Loucy (cell line): ENCODE measurements at regions not wholly inside any gene's neighbourhood (a gene's known extent, or its start where the extent isn't known, plus 50 kb on each side); places are given as distances from the start of the nearest gene placed in this dataset.

Experiments used
- H2AFZ ChIP-seq: fragments of 200-600 bp; sonication (generic); 2 replicates; pipeline ENCODE4 v1.6.0; 2016; ENCODE audit warnings: antibody characterized with exemption, mild to moderate bottlenecking, low read length, moderate library complexity
- H3F3A ChIP-seq: fragments of 200-600 bp; 2 replicates; pipeline ENCODE4 v1.6.0; 2016; ENCODE audit warnings: antibody characterized with exemption, low read depth, mild to moderate bottlenecking
- H3K27me3 ChIP-seq: fragments of 200-600 bp; sonication (generic); 2 replicates; pipeline ENCODE4 v1.6.1; 2014; ENCODE audit warnings: low read length, mild to moderate bottlenecking; ENCODE audit not compliant: insufficient read depth, poor library complexity, severe bottlenecking
- H3K36me3 ChIP-seq: fragments of 200-600 bp; sonication (generic); 2 replicates; pipeline ENCODE4 v1.6.1; 2016; ENCODE audit warnings: low read length; ENCODE audit not compliant: insufficient read depth
- H3K4me1 ChIP-seq: fragments of 200-600 bp; sonication (generic); 2 replicates; pipeline ENCODE4 v1.5.1; 2014; ENCODE audit warnings: low read length, mild to moderate bottlenecking; ENCODE audit not compliant: insufficient read depth, poor library complexity, severe bottlenecking
- H3K4me2 ChIP-seq: fragments of 200-600 bp; sonication (generic); 2 replicates; pipeline ENCODE4 v1.6.0; 2014; ENCODE audit warnings: antibody characterized with exemption, low read length, low read depth, mild to moderate bottlenecking; ENCODE audit not compliant: poor library complexity, severe bottlenecking
- H3K4me3 ChIP-seq: fragments of 200-600 bp; sonication (generic); 2 replicates; pipeline ENCODE4 v1.5.1; 2014; ENCODE audit warnings: low read length, mild to moderate bottlenecking, mixed read lengths; ENCODE audit not compliant: poor library complexity, severe bottlenecking
- H3K79me2 ChIP-seq: fragments of 200-600 bp; sonication (generic); 2 replicates; pipeline ENCODE4 v1.6.1; 2014; ENCODE audit warnings: low read length; ENCODE audit not compliant: insufficient read depth
- H3K9ac ChIP-seq: fragments of 200-600 bp; sonication (generic); 2 replicates; pipeline ENCODE4 v1.6.0; 2014; ENCODE audit warnings: mild to moderate bottlenecking, low read depth, low read length, moderate library complexity; ENCODE audit not compliant: poor library complexity, severe bottlenecking
- H3K9me2 ChIP-seq: fragments of 200-600 bp; sonication (generic); replicated peaks from 2 replicates; pipeline ENCODE4 v1.6.1; 2016; ENCODE audit warnings: low read depth, low read length, mixed read lengths
- H3K9me3 ChIP-seq: fragments of 200-600 bp; sonication (generic); 2 replicates; pipeline ENCODE4 v1.6.1; 2014; ENCODE audit warnings: mild to moderate bottlenecking, antibody characterized with exemption, low read length, low read depth; ENCODE audit not compliant: insufficient read depth
- H4K20me1 ChIP-seq: fragments of 200-600 bp; sonication (generic); 2 replicates; pipeline ENCODE4 v1.6.0; 2014; ENCODE audit warnings: antibody characterized with exemption, low read length, mild to moderate bottlenecking; ENCODE audit not compliant: insufficient read depth, poor library complexity, severe bottlenecking
- CTCF ChIP-seq: fragments of 200-600 bp; sonication (generic); conservative IDR thresholded peaks from 2 replicates; pipeline ENCODE4 v1.5.1; 2014; ENCODE audit warnings: mild to moderate bottlenecking, antibody characterized with exemption, low read length
- EZH2phosphoT487 ChIP-seq: fragments of 200-600 bp; IDR thresholded peaks from 2 replicates; pipeline ENCODE4 v1.6.1; 2018; ENCODE audit warnings: antibody characterized with exemption, mild to moderate bottlenecking, moderate library complexity, borderline replicate concordance

GRCh38 chr11:33476945-33477606 is 219.9 kb downstream of the HIPK3 start:
- Histone ChIP-seq H3K27me3 (no peaks in the 10 kb centered on the region), H3K9me2 (no peaks in the 10 kb centered on the region), H3K4me1 (no peaks in the 10 kb centered on the region), H3K36me3 (no peaks in the 10 kb centered on the region), H3K9ac (no peak overlapping the region), H3F3A (no peaks in the 10 kb centered on the region), H3K4me2 (no peak overlapping the region), H3K9me3 (no peaks in the 10 kb centered on the region), H2AFZ (no peak overlapping the region), H4K20me1 (no peaks in the 10 kb centered on the region), H3K4me3 (no peak overlapping the region), H3K79me2 (no peaks in the 10 kb centered on the region)
- TF ChIP-seq EZH2phosphoT487 (no peak), CTCF (no peak)

- Histone ChIP-seq H3K27me3 (no peaks in the 10 kb centered on the region), H3K9me2 (no peaks in the 10 kb centered on the region), H2AFZ (no peak overlapping the region), H3K4me3 (no peak overlapping the region), H3K4me2 (no peak overlapping the region), H3K36me3 (no peaks in the 10 kb centered on the region), H3K79me2 (no peaks in the 10 kb centered on the region), H3K9ac (no peak overlapping the region), H3K4me1 (no peaks in the 10 kb centered on the region), H3K9me3 (no peaks in the 10 kb centered on the region), H4K20me1 (no peaks in the 10 kb centered on the region), H3F3A (no peaks in the 10 kb centered on the region)
- TF ChIP-seq EZH2phosphoT487 (no peak), CTCF (no peak)
These were observed 218.8 kb downstream of the HIPK3 start for GRCh38 chr11:33475993-33476392.

- no peak overlapping the region for H2AFZ ChIP-seq
- H3K36me3 ChIP-seq = no peaks in the 10 kb centered on the region
- no peaks in the 10 kb centered on the region for H3K27me3 ChIP-seq
- TF ChIP-seq EZH2phosphoT487 (no peak), CTCF (no peak)
- H4K20me1 ChIP-seq = no peaks in the 10 kb centered on the region
- no peaks in the 10 kb centered on the region for H3K9me2 ChIP-seq
- H3K9me3 ChIP-seq = no peaks in the 10 kb centered on the region
- no peaks in the 10 kb centered on the region for H3F3A ChIP-seq
- H3K4me3 ChIP-seq = no peak overlapping the region
- no peak overlapping the region for H3K9ac ChIP-seq
- no peaks in the 10 kb centered on the region for H3K79me2 ChIP-seq
- no peaks in the 10 kb centered on the region for H3K4me1 ChIP-seq
- H3K4me2 ChIP-seq = no peak overlapping the region
These were observed 217.7 kb downstream of the HIPK3 start for GRCh38 chr11:33474866-33475265.
